Endothelial cell of umbilical vein (primary cell): ENCODE measurements at regions not wholly inside any gene's neighbourhood (a gene's known extent, or its start where the extent isn't known, plus 50 kb on each side); places are given as distances from the start of the nearest gene placed in this dataset.

Source experiments
- BruUV-seq: library from RNA; stranded (reverse); fragments of 400-500 nt; replicated peaks from 2 replicates; lab custom pipeline; 2021; lab: Mats Ljungman, UMichigan
- CTCF ChIA-PET: fragments of 300-600, 350-600 bp; sonication (Branson Sonifier 250); formaldehyde crosslinking; loops from one replicate; lab custom pipeline; 2021; ENCODE audit warnings: antibody characterized with exemption, inconsistent platforms; lab: Charles Lee
- POLR2A ChIA-PET: fragments of 300-600, 350-600 bp; sonication (Branson Sonifier 250); formaldehyde crosslinking; loops from one replicate; lab custom pipeline; 2021; ENCODE audit warnings: antibody characterized with exemption, inconsistent platforms; lab: Charles Lee
- DNase-seq: peaks from one replicate; pipeline ENCODE4 v3.0.0-alpha.2; 2011; ENCODE audit warnings: low read depth, low spot score
- FAIRE-seq: peaks from 2 replicates; lab custom pipeline; 2011; peaks lifted over from hg19 to GRCh38; lab: Jason Lieb, UNC
- H2AFZ ChIP-seq: 2 replicates; pipeline ENCODE4 v1.6.0; 2012; ENCODE audit warnings: low read depth, low read length, control low read depth, inconsistent platforms
- H3K27ac ChIP-seq: 2 replicates; pipeline ENCODE4 v1.5.1; 2011; ENCODE audit warnings: low read depth, mild to moderate bottlenecking, control low read depth, low read length, moderate library complexity; ENCODE audit not compliant: insufficient read depth
- H3K27me3 ChIP-seq, 2 experiments: 2 replicates each; pipeline versions ENCODE4 v1.6.0 to v1.6.1; 2011; ENCODE audit warnings: low read length in 2 of 2, mixed read lengths in 1 of 2; ENCODE audit not compliant: control insufficient read depth in 2 of 2, insufficient read depth in 2 of 2
- H3K36me3 ChIP-seq, 2 experiments: 2 replicates in 1 of 2; 3 replicates in 1 of 2; pipeline ENCODE4 v1.5.1; 2011; ENCODE audit warnings: low read length in 2 of 2, mild to moderate bottlenecking in 1 of 2, moderate library complexity in 1 of 2; ENCODE audit not compliant: control insufficient read depth in 2 of 2, insufficient read depth in 2 of 2; ENCODE audit errors: extremely low read depth in 1 of 2
- H3K4me1 ChIP-seq: 3 replicates; pipeline ENCODE4 v1.5.1; 2011; ENCODE audit warnings: mild to moderate bottlenecking, low read length; ENCODE audit not compliant: control insufficient read depth, insufficient read depth; ENCODE audit errors: extremely low read depth
- H3K4me2 ChIP-seq: 2 replicates; pipeline ENCODE4 v1.6.1; 2011; ENCODE audit warnings: low read length, control low read depth, mixed read lengths; ENCODE audit not compliant: insufficient read depth
- H3K4me3 ChIP-seq, 3 experiments: fragments of 200-600 bp in 1 of 3; sonication (generic), shearing (Covaris generic) in 1 of 3; replicated peaks in 1 of 3; 2 replicates each; pipeline ENCODE4 v1.5.1; 2011 to 2016; ENCODE audit warnings: control low read depth in 3 of 3, low read length in 3 of 3, mild to moderate bottlenecking in 2 of 3, inconsistent platforms in 1 of 3, low read depth in 1 of 3, moderate library complexity in 1 of 3; ENCODE audit not compliant: insufficient read depth in 1 of 3
- H3K79me2 ChIP-seq: 2 replicates; pipeline ENCODE4 v1.6.0; 2012; ENCODE audit warnings: low read length, inconsistent platforms; ENCODE audit not compliant: control insufficient read depth, insufficient read depth
- H3K9ac ChIP-seq: replicated peaks from 2 replicates; pipeline ENCODE3; 2011; ENCODE audit warnings: low read length, control low read depth; ENCODE audit not compliant: insufficient read depth; ENCODE audit errors: extremely low read depth
- H3K9me1 ChIP-seq: replicated peaks from 3 replicates; pipeline ENCODE4 v1.6.0; 2011; ENCODE audit warnings: mild to moderate bottlenecking, low read length; ENCODE audit not compliant: control insufficient read depth, insufficient read depth; ENCODE audit errors: extremely low read depth
- H3K9me3 ChIP-seq: replicated peaks from 2 replicates; pipeline ENCODE4 v1.5.1; 2012; ENCODE audit warnings: low read length, inconsistent platforms; ENCODE audit not compliant: control insufficient read depth, insufficient read depth
- H4K20me1 ChIP-seq: replicated peaks from 2 replicates; pipeline ENCODE3; 2011; ENCODE audit warnings: mild to moderate bottlenecking, low read length; ENCODE audit not compliant: control insufficient read depth, insufficient read depth; ENCODE audit errors: extremely low read depth
- EZH2 ChIP-seq: IDR thresholded peaks from 2 replicates; pipeline ENCODE4 v1.6.1; 2012; ENCODE audit warnings: borderline replicate concordance, low read depth, mild to moderate bottlenecking, moderate library complexity, low read length, inconsistent platforms; ENCODE audit not compliant: severe bottlenecking
- FOS ChIP-seq: IDR thresholded peaks from 2 replicates; pipeline ENCODE4 v1.6.1; 2011; ENCODE audit warnings: mild to moderate bottlenecking, low read length, moderate library complexity, borderline replicate concordance; ENCODE audit not compliant: insufficient read depth
- GATA2 ChIP-seq: IDR thresholded peaks from 2 replicates; pipeline ENCODE4 v1.7.0; 2011; ENCODE audit warnings: low read depth, mild to moderate bottlenecking, moderate library complexity, mixed read lengths, low read length; ENCODE audit not compliant: insufficient read length, insufficient read depth
- JUN ChIP-seq: IDR thresholded peaks from 2 replicates; pipeline ENCODE4 v1.6.1; 2011; ENCODE audit warnings: borderline replicate concordance, low read depth; ENCODE audit not compliant: insufficient read length, insufficient read depth
- MYC ChIP-seq: IDR thresholded peaks from one replicate; pipeline ENCODE4 v1.6.1; 2011; ENCODE audit warnings: mild to moderate bottlenecking, low read depth, low read length
- POLR2A ChIP-seq: IDR thresholded peaks from 2 replicates; pipeline ENCODE4 v1.6.1; 2012; ENCODE audit warnings: low read depth, mild to moderate bottlenecking, control low read depth, low read length
- POLR2AphosphoS5 ChIP-seq: IDR thresholded peaks from 2 replicates; pipeline ENCODE4 v1.6.1; 2012; ENCODE audit warnings: low read depth, mild to moderate bottlenecking, control low read depth, low read length, moderate library complexity; ENCODE audit not compliant: insufficient read depth
- dilution Hi-C: fragments of 300-500 bp; cut with MboI; formaldehyde crosslinking; loops from one replicate; pipeline ENCODE4 v1.15.0; 2019; ENCODE audit warnings: low sequenced_read_pairs; ENCODE audit not compliant: extremely low pct_ligation_motif_present
- intact Hi-C: fragments of 100-400 bp; cut with micrococcal nuclease; formaldehyde crosslinking; loops from one replicate; pipeline ENCODE4 v1.10.0; 2022
- TF ChIP-seq, protein P1 (sequence below): IDR thresholded peaks from 2 replicates; pipeline ENCODE4 v1.6.1; 2011; ENCODE audit not compliant: insufficient read depth, insufficient read length
- TF ChIP-seq, protein P2 (sequence below), 2 donors: IDR thresholded peaks; 1 replicate in 1 of 2; 2 replicates in 1 of 2; pipeline ENCODE4 v1.5.1; 2011; ENCODE audit warnings: low read length in 2 of 2, mild to moderate bottlenecking in 2 of 2, moderate library complexity in 2 of 2, control low read depth in 1 of 2, inconsistent platforms in 1 of 2, low read depth in 1 of 2; ENCODE audit not compliant: insufficient read depth in 1 of 2; ENCODE audit errors: extremely low read depth in 1 of 2

- no peaks in the 10 kb centered on the region for H3K9me3 ChIP-seq
- ChIA-PET CTCF (no interaction called here), POLR2A (no interaction called here)
- H3K27ac ChIP-seq: no peak overlapping the region
- FAIRE-seq: no peak
- no TSS peak for BruUV-seq
- no peaks in the 10 kb centered on the region for H3K9me1 ChIP-seq
- H3K4me1 ChIP-seq: no peaks in the 10 kb centered on the region
- H3K27me3 ChIP-seq: no peaks in the 10 kb centered on the region
- H3K4me3 ChIP-seq: no peak overlapping the region
- intact Hi-C loops (no loop called here), dilution Hi-C loops (no loop called here)
- no peak overlapping the region for H2AFZ ChIP-seq
- H3K4me2 ChIP-seq: no peak overlapping the region
- no peak overlapping the region for H3K9ac ChIP-seq
- no peaks in the 10 kb centered on the region for H3K79me2 ChIP-seq
- TF ChIP-seq GATA2 (no peak), POLR2AphosphoS5 (no peak), JUN (no peak), FOS (no peak), MYC (no peak), EZH2 (no peak), POLR2A (no peak)
- TF ChIP-seq, protein P1, sequence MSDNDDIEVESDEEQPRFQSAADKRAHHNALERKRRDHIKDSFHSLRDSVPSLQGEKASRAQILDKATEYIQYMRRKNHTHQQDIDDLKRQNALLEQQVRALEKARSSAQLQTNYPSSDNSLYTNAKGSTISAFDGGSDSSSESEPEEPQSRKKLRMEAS: no peak
- TF ChIP-seq, protein P2, sequence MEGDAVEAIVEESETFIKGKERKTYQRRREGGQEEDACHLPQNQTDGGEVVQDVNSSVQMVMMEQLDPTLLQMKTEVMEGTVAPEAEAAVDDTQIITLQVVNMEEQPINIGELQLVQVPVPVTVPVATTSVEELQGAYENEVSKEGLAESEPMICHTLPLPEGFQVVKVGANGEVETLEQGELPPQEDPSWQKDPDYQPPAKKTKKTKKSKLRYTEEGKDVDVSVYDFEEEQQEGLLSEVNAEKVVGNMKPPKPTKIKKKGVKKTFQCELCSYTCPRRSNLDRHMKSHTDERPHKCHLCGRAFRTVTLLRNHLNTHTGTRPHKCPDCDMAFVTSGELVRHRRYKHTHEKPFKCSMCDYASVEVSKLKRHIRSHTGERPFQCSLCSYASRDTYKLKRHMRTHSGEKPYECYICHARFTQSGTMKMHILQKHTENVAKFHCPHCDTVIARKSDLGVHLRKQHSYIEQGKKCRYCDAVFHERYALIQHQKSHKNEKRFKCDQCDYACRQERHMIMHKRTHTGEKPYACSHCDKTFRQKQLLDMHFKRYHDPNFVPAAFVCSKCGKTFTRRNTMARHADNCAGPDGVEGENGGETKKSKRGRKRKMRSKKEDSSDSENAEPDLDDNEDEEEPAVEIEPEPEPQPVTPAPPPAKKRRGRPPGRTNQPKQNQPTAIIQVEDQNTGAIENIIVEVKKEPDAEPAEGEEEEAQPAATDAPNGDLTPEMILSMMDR (IDR thresholded peaks at IDR 0.05; ENCODE audit: extremely low read depth in 1 of 2, insufficient read depth in 1 of 2, low read depth in 1 of 2, low read length in 2 of 2): no peak
- H4K20me1 ChIP-seq: no peaks in the 10 kb centered on the region
- DNase-seq: no peak
- H3K36me3 ChIP-seq: no peaks in the 10 kb centered on the region
These were observed 319.9 kb upstream of the TSHZ2 start for GRCh38 chr20:52652271-52652670.
